GM06990 (cell line): ENCODE measurements at regions not wholly inside any gene's neighbourhood (a gene's known extent, or its start where the extent isn't known, plus 50 kb on each side); places are given as distances from the start of the nearest gene placed in this dataset.

Experiments used
- DNase-seq: peaks from one replicate; pipeline ENCODE4 v3.0.0-alpha.2; 2011; ENCODE audit not compliant: insufficient read length; ENCODE audit errors: extremely low read depth
- H3K27me3 ChIP-seq: replicated peaks from 2 replicates; pipeline ENCODE4 v1.6.0; 2011; ENCODE audit warnings: low read length; ENCODE audit not compliant: control insufficient read depth, insufficient read depth
- H3K36me3 ChIP-seq: 2 replicates; pipeline ENCODE4 v1.5.1; 2011; ENCODE audit warnings: low read length; ENCODE audit not compliant: control insufficient read depth, insufficient read depth
- H3K4me3 ChIP-seq: replicated peaks from 2 replicates; pipeline ENCODE4 v1.5.1; 2011; ENCODE audit warnings: low read depth, mild to moderate bottlenecking, control low read depth, low read length
- TF ChIP-seq, protein P1 (sequence below): IDR thresholded peaks from 2 replicates; pipeline ENCODE4 v1.5.1; 2011; ENCODE audit warnings: low read length, control low read depth, mild to moderate bottlenecking, inconsistent platforms; ENCODE audit not compliant: insufficient read depth, poor library complexity, severe bottlenecking

DNA sequence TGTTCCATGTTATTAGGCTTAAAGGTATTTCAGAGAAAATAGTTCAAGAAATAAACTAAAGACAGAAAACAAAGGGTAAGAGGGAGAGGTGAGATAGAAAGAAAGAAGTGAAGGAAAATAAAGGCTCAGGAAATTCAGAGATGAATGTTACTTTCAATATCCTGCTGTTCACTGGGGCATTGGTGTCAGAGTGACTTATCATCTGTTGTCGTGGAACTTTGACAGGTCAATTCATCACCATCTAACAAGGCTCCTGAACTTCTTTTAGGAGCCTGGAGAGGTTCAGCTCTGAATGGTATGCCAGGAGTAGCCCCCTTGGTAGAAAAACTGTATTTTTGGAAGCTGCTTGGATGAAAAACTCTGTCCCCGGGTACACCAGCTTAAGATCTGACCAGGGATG lies 100.1 kb downstream of the KLF6 start:
- DNase-seq: no peak
- Histone ChIP-seq H3K36me3 (no peaks in the 10 kb centered on the region), H3K4me3 (no peak overlapping the region), H3K27me3 (no peaks in the 10 kb centered on the region)
- TF ChIP-seq, protein P1, sequence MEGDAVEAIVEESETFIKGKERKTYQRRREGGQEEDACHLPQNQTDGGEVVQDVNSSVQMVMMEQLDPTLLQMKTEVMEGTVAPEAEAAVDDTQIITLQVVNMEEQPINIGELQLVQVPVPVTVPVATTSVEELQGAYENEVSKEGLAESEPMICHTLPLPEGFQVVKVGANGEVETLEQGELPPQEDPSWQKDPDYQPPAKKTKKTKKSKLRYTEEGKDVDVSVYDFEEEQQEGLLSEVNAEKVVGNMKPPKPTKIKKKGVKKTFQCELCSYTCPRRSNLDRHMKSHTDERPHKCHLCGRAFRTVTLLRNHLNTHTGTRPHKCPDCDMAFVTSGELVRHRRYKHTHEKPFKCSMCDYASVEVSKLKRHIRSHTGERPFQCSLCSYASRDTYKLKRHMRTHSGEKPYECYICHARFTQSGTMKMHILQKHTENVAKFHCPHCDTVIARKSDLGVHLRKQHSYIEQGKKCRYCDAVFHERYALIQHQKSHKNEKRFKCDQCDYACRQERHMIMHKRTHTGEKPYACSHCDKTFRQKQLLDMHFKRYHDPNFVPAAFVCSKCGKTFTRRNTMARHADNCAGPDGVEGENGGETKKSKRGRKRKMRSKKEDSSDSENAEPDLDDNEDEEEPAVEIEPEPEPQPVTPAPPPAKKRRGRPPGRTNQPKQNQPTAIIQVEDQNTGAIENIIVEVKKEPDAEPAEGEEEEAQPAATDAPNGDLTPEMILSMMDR: no peak

DNA sequence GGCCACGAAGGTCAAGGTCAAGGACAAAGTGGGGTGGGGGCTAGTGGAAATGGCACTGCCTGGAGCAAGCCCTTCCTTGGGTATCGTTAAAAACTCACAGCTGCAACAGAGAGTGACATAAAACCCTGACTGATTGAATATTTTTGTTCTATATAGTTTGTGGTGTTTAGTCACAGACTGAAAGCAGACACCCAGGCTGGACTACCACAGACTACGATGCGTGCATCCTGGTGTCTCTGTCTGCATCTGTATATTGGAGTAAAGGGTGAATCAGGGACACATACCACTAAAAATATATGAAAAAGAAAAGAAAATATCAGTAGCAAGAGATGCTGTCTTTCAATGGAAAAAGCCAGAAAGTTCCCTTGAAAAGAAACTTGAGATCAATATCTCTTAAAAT lies 101.4 kb downstream of the KLF6 start:
- Histone ChIP-seq H3K36me3 (no peaks in the 10 kb centered on the region), H3K27me3 (no peaks in the 10 kb centered on the region), H3K4me3 (no peak overlapping the region)
- TF ChIP-seq, protein P1: no peak
- no peak for DNase-seq

DNA sequence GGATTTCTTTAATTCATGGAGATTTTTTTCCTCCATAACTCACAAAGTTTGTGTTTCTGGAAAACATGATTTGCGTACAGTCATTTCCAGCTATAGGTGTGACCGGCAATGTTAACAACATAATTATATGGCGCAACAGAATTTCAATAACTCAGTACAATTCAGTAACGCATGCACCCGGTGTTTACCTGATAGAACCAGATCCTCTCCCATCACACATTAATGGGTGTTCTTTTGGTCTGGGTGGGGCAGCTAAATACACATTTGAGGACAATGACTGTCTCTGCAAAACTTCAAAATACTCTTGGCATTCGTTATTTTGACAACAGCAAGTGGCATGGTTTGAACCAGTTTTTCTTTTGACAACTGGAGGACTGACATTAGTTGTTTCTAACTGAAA lies 102.3 kb downstream of the KLF6 start:
- TF ChIP-seq, protein P1: no peak

DNA sequence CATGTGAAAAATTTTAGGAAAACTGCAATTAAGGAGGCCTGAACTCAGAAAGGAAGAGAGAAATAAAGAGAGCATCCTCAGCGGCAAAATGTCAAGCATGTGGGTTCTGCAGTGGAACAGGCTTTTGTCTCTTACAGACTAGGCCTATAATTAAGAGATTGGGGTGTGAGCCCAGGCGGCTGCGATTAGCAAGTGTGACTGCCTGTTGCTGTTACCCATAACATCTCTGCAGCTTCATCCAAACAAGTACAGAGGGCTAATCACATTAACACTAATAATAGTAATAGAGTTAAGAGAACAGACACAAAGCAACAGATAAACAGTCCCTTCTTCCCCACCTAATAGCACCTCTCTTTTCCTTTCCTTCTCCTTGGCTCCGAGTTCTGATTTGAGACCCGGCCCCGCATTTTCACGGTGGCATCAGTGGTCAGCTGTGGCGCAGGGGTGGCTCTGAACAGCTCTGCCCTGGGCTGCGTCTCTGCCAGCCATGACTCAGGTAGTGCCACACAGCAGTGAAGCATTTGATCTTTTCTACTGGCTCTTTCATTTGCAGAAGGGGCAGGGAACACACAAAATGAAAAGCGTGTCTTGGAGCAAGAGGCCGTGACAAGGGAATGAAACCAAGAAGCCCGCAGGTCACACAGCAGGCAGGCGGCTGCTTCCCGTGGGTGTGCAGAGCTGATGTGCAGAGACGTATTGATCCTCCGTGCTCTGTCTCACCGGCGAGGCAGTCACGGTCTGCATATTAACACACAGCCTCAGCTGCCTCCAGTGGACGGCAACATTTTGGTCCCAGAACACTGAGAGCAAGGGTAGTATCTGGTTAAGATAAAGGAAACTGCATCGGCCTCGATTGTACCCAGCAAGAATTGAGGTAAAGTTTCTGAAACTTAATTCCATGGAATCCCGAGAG lies 103.1 kb downstream of the KLF6 start:
- Histone ChIP-seq H3K27me3 (no peaks in the 10 kb centered on the region; the same call in 1 of the 2 replicates), H3K4me3 (no peak overlapping the region), H3K36me3 (no peaks in the 10 kb centered on the region)
- TF ChIP-seq, protein P1: no peak
- no peak for DNase-seq

More for the DNA sequence above, 102.3 kb downstream of the KLF6 start:
- H3K36me3 ChIP-seq: no peaks in the 10 kb centered on the region
- no peak for DNase-seq
- no peaks in the 10 kb centered on the region for H3K27me3 ChIP-seq
- no peak overlapping the region for H3K4me3 ChIP-seq

DNA sequence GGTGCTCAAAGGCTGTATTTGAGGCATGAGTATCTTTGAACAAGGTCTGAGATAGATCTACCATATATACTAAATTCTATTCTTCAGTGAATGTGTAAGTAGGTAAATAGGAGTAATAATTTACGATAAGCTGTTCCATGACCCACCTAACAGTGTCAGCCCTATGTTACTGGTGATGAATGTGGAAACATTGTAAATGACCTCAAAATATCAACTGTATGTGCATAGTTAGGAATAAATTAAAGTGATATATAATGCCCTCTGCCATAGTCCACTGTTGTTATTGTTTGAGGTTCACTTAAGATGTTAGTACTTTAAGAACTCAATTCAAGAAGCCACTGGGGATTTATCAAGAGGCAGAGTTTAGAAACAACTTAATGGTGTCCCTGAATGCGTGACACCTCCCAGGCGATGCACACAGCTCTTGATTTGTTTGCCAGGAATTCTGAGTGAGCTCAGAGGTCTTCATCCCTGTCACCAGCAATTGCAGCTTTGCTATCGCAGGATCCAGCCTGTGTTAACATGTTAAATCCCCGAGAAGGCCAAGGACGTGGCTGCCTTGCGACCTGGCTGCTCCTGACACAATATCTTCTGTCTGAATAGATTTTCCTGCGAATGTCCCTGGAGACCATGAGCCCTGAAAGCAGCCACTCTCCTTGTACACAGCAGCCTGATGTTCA lies 104.9 kb downstream of the KLF6 start:
- DNase-seq: no peak
- Histone ChIP-seq H3K27me3 (no peaks in the 10 kb centered on the region; the same call in 1 of the 2 replicates), H3K36me3 (no peaks in the 10 kb centered on the region), H3K4me3 (no peak overlapping the region)
- TF ChIP-seq, protein P1: no peak
